ENCODE measurements at regions not wholly inside any gene's neighbourhood (a gene's known extent, or its start where the extent isn't known, plus 50 kb on each side); places are given as distances from the start of the nearest gene placed in this dataset.

GRCh38 chr12:75751769-75752471 lies 240.5 kb upstream of the KRR1 start:
- Histone ChIP-seq H3K4me3 (ENCODE audit: insufficient read depth, low read depth, low read length) (no peak overlapping the region), H3K4ac (ENCODE audit: low read depth, low read length) (peak overlapping the region; percentile 84), H3K36me3 (ENCODE audit: control insufficient read depth, insufficient read depth, low read length) (no peaks in the 10 kb centered on the region), H3K9me3 (ENCODE audit: control insufficient read depth, insufficient read depth, low read length) (no peaks in the 10 kb centered on the region), H2AK5ac (ENCODE audit: low read depth, low read length) (peak overlapping the region; percentile 84), H3K27me3 (ENCODE audit: control insufficient read depth, insufficient read depth, low read length) (no peaks in the 10 kb centered on the region), H2BK20ac (ENCODE audit: low read depth, low read length) (peak overlapping the region; percentile 94), H4K91ac (ENCODE audit: insufficient read depth, low read depth, low read length) (peak overlapping the region; percentile 65; the same call in 1 of the 2 replicates), H4K5ac (ENCODE audit: low read depth, low read length) (no peak overlapping the region; the same call in 1 of the 2 replicates), H2AK9ac (replicated peaks; ENCODE audit: low read depth, low read length, poor library complexity) (no peak overlapping the region), H3K23ac (ENCODE audit: low read depth, low read length) (peak overlapping the region; percentile 97; the same call in 1 of the 2 replicates), H2AFZ (replicated peaks; ENCODE audit: low read length, poor library complexity) (no peak overlapping the region), H3K79me1 (ENCODE audit: low read depth in 1 of 2, low read length in 2 of 2) (peaks cover 0 to 6% of the 10 kb centered on the region in 2 experiments; a peak in 1 of 4 replicates), H3K56ac (ENCODE audit: extremely low read depth, insufficient read depth, low read length) (no peak overlapping the region), H2BK120ac (ENCODE audit: low read depth, low read length) (peak overlapping the region; percentile 99), H3K9me1 (ENCODE audit: insufficient read depth, low read length) (peaks cover 2% of the 10 kb centered on the region), H2BK5ac (ENCODE audit: low read depth, low read length, poor library complexity, severe bottlenecking) (peak overlapping the region; percentile 99), H3K14ac (replicated peaks; ENCODE audit: low read depth, low read length) (0 out of 2 replicates have a peak overlapping the region, but pooled peaks have one; percentile 44), H3K4me1 (ENCODE audit: control insufficient read depth, insufficient read depth, low read length) (peaks cover 12% of the 10 kb centered on the region; the same call in 1 of the 2 replicates), H3K9ac (ENCODE audit: low read depth, low read length) (no peak overlapping the region), H3K4me2 (ENCODE audit: low read depth, low read length) (no peak overlapping the region), H4K20me1 (ENCODE audit: insufficient read depth, low read length) (no peaks in the 10 kb centered on the region), H3K27ac (ENCODE audit: insufficient read depth, low read length) (peak overlapping the region; percentile 95), H2BK15ac (ENCODE audit: low read depth, low read length) (peak overlapping the region; percentile 95), H4K8ac (ENCODE audit: low read depth in 2 of 2, low read length in 2 of 2) (peak overlapping the region; percentile 24 to 75; a peak in 3 of 4 replicates), H3K18ac (ENCODE audit: low read depth, low read length) (peak overlapping the region; percentile 99)
- 40% methylated on average over 1 of the region's 4 CpGs; no CpG with 5 or more reads in 1 of the 2 experiments for WGBS, 2 experiments (ENCODE audit: extremely low coverage in 2 of 2, insufficient read length in 1 of 2)
- BruUV-seq (replicated peaks) = no TSS peak
- in situ Hi-C loops (cut with MboI; ENCODE audit: low sequenced_read_pairs) = no loop called here
- intact Hi-C loops (cut with micrococcal nuclease) = loop anchor here (1.0 to 10.0 kb wide), 3 partner anchors 123 to 273 kb away; no protein-coding TSS in a partner anchor
- dilution Hi-C loops (cut with HindIII; ENCODE audit: low sequenced_read_pairs, unreplicated experiment) = no loop called here
- ChIA-PET CTCF (interaction anchor here (1.0 to 1.3 kb wide), 3 partner anchors 64 to 280 kb away, joined by 3 to 4 read pairs (median 3); partner anchors contain the start of gene PHLDA1), POLR2A (ENCODE audit: unreplicated experiment) (interaction anchor here (0.6 to 0.7 kb wide), 2 partner anchors 33 to 281 kb away, joined by 3 read pairs; no protein-coding TSS in a partner anchor)
- no peak for ATAC-seq (ENCODE audit: low read depth)
- DNase-seq = peak; percentile 25
- no peak for TF ChIP-seq POLR2A (IDR thresholded peaks at IDR 0.05; ENCODE audit: low read depth, low read length)
- no peak for TF ChIP-seq RAD21 (IDR thresholded peaks at IDR 0.05; ENCODE audit: low read length)
- no peak for TF ChIP-seq NFE2L2 (IDR thresholded peaks at IDR 0.05; ENCODE audit: low read depth, low read length)
- TF ChIP-seq CTCF (conservative IDR thresholded peaks at IDR 0.05; ENCODE audit: low read depth, low read length) = no peak
- TF ChIP-seq FOS (IDR thresholded peaks at IDR 0.05; ENCODE audit: low read depth, low read length) = no peak
- no peak for TF ChIP-seq RCOR1 (IDR thresholded peaks at IDR 0.05; ENCODE audit: insufficient replicate concordance, low read length)
- no peak for TF ChIP-seq SMC3 (IDR thresholded peaks at IDR 0.05; ENCODE audit: low read depth, low read length)
- TF ChIP-seq MXI1 (IDR thresholded peaks at IDR 0.05; ENCODE audit: borderline replicate concordance, low read depth, low read length) = no peak
- no peak for TF ChIP-seq CHD1 (IDR thresholded peaks at IDR 0.05; ENCODE audit: low read depth, low read length)
- no peak for TF ChIP-seq USF2 (IDR thresholded peaks at IDR 0.05; ENCODE audit: low read depth, low read length)
- no peak for TF ChIP-seq ELK1 (IDR thresholded peaks at IDR 0.05; ENCODE audit: borderline replicate concordance, low read depth, low read length)
- TF ChIP-seq BHLHE40 (IDR thresholded peaks at IDR 0.05; ENCODE audit: low read depth, low read length) = no peak
- no peak for TF ChIP-seq CEBPB (IDR thresholded peaks at IDR 0.05; ENCODE audit: low read depth, low read length)
- TF ChIP-seq MAZ (IDR thresholded peaks at IDR 0.05; ENCODE audit: borderline replicate concordance, low read depth, low read length) = no peak
